H9 (cell line): ENCODE measurements at regions not wholly inside any gene's neighbourhood (a gene's known extent, or its start where the extent isn't known, plus 50 kb on each side); places are given as distances from the start of the nearest gene placed in this dataset.

Experiments
- DNase-seq: peaks from one replicate; pipeline ENCODE4 v3.0.0-alpha.2; 2017
- H2AFZ ChIP-seq: one replicate; pipeline ENCODE4 v1.6.1; 2013; ENCODE audit warnings: mild to moderate bottlenecking, low read length, control low read depth, moderate library complexity
- H2AK5ac ChIP-seq: 2 replicates; pipeline ENCODE4 v1.6.1; 2013; ENCODE audit warnings: low read length, control low read depth, mixed read lengths; ENCODE audit not compliant: insufficient read length
- H2BK120ac ChIP-seq: one replicate; pipeline ENCODE4 v1.6.1; 2013; ENCODE audit warnings: low read depth, mild to moderate bottlenecking, low read length, control low read depth, inconsistent platforms; ENCODE audit not compliant: poor library complexity, severe bottlenecking
- H2BK12ac ChIP-seq: 2 replicates; pipeline ENCODE4 v1.6.1; 2013; ENCODE audit warnings: low read length, control low read depth, mixed read lengths, low read depth; ENCODE audit not compliant: insufficient read length
- H2BK15ac ChIP-seq: 2 replicates; pipeline ENCODE4 v1.6.1; 2013; ENCODE audit warnings: low read depth, low read length, control low read depth
- H2BK20ac ChIP-seq: one replicate; pipeline ENCODE4 v1.6.1; 2013; ENCODE audit warnings: low read depth, mild to moderate bottlenecking, low read length, control low read depth, inconsistent platforms; ENCODE audit not compliant: poor library complexity, severe bottlenecking
- H2BK5ac ChIP-seq: 2 replicates; pipeline ENCODE4 v1.6.1; 2013; ENCODE audit warnings: low read length, control low read depth, mixed read lengths; ENCODE audit not compliant: insufficient read length
- H3K14ac ChIP-seq: 2 replicates; pipeline ENCODE4 v1.6.1; 2013; ENCODE audit warnings: low read length, control low read depth; ENCODE audit not compliant: insufficient read depth
- H3K18ac ChIP-seq: 2 replicates; pipeline ENCODE4 v1.6.1; 2013; ENCODE audit warnings: low read depth, mild to moderate bottlenecking, mixed read lengths, low read length, control low read depth; ENCODE audit not compliant: insufficient read length
- H3K23ac ChIP-seq: 2 replicates; pipeline ENCODE4 v1.6.1; 2013; ENCODE audit warnings: low read length, control low read depth, mixed read lengths, low read depth; ENCODE audit not compliant: insufficient read length
- H3K23me2 ChIP-seq: 2 replicates; pipeline ENCODE4 v1.6.1; 2013; ENCODE audit warnings: low read depth, mild to moderate bottlenecking, mixed read lengths, low read length, control low read depth; ENCODE audit not compliant: insufficient read length, poor library complexity, severe bottlenecking
- H3K27ac ChIP-seq: 2 replicates; pipeline ENCODE4 v1.5.1; 2013; ENCODE audit warnings: low read length, control low read depth, mixed read lengths, low read depth; ENCODE audit not compliant: insufficient read length
- H3K27me3 ChIP-seq: 2 replicates; pipeline ENCODE4 v1.6.1; 2013; ENCODE audit warnings: low read length, control low read depth, inconsistent platforms; ENCODE audit not compliant: insufficient read depth
- H3K4ac ChIP-seq: 2 replicates; pipeline ENCODE4 v1.6.1; 2013; ENCODE audit warnings: low read depth, mild to moderate bottlenecking, control low read depth, inconsistent platforms, low read length, moderate library complexity
- H3K4me1 ChIP-seq: 2 replicates; pipeline ENCODE4 v1.6.1; 2013; ENCODE audit warnings: low read length, control low read depth, inconsistent platforms; ENCODE audit not compliant: insufficient read depth
- H3K4me2 ChIP-seq: 2 replicates; pipeline ENCODE4 v1.6.1; 2013; ENCODE audit warnings: low read length, control low read depth, mixed read lengths; ENCODE audit not compliant: insufficient read length, insufficient read depth
- H3K56ac ChIP-seq: 2 replicates; pipeline ENCODE4 v1.6.1; 2013; ENCODE audit warnings: low read depth, mild to moderate bottlenecking, mixed read lengths, low read length, control low read depth; ENCODE audit not compliant: insufficient read length
- H3K79me1 ChIP-seq: 2 replicates; pipeline ENCODE4 v1.6.1; 2013; ENCODE audit warnings: low read depth, mild to moderate bottlenecking, moderate library complexity, low read length, control low read depth, inconsistent platforms; ENCODE audit not compliant: insufficient read depth, poor library complexity, severe bottlenecking
- H3K79me2 ChIP-seq: 2 replicates; pipeline ENCODE4 v1.6.1; 2013; ENCODE audit warnings: low read length, control low read depth, inconsistent platforms; ENCODE audit not compliant: insufficient read depth
- H3K9ac ChIP-seq: 2 replicates; pipeline ENCODE4 v1.6.1; 2013; ENCODE audit warnings: low read length, control low read depth, mixed read lengths; ENCODE audit not compliant: insufficient read length; ENCODE audit errors: extremely low read depth
- H3K9me3 ChIP-seq: one replicate; pipeline ENCODE4 v1.6.1; 2013; ENCODE audit warnings: low read depth, low read length, inconsistent platforms; ENCODE audit not compliant: control insufficient read depth
- H3T11ph ChIP-seq: one replicate; pipeline ENCODE4 v1.6.1; 2013; ENCODE audit warnings: mild to moderate bottlenecking, low read length, control low read depth, inconsistent platforms
- H4K20me1 ChIP-seq: one replicate; pipeline ENCODE4 v1.6.1; 2013; ENCODE audit not compliant: control insufficient read depth, insufficient read length, insufficient read depth
- H4K5ac ChIP-seq: 2 replicates; pipeline ENCODE4 v1.6.1; 2013; ENCODE audit warnings: low read depth, mild to moderate bottlenecking, mixed read lengths, low read length, control low read depth; ENCODE audit not compliant: insufficient read length
- H4K8ac ChIP-seq: replicated peaks from 2 replicates; pipeline ENCODE4 v1.6.1; 2013; ENCODE audit warnings: low read length, control low read depth, mixed read lengths, low read depth; ENCODE audit not compliant: insufficient read length
- H4K91ac ChIP-seq: 2 replicates; pipeline ENCODE4 v1.6.1; 2013; ENCODE audit warnings: low read depth, mild to moderate bottlenecking, moderate library complexity, mixed read lengths, low read length, control low read depth; ENCODE audit not compliant: insufficient read length
- H3K27ac Mint-ChIP-seq, 3 experiments: 2 replicates in 2 of 3; 3 replicates in 1 of 3; pipeline ENCODE4 v1.8.0; 2020 to 2021; ENCODE audit warnings: mixed read lengths in 3 of 3, mild to moderate bottlenecking in 1 of 3, moderate library complexity in 1 of 3
- H3K27me3 Mint-ChIP-seq: 2 replicates; pipeline ENCODE4 v1.8.0; 2021; ENCODE audit warnings: low read depth, mild to moderate bottlenecking, moderate library complexity, mixed read lengths
- H3K36me3 Mint-ChIP-seq, 3 experiments: 2 replicates in 2 of 3; 3 replicates in 1 of 3; pipeline ENCODE4 v1.8.0; 2020 to 2021; ENCODE audit warnings: low read depth in 3 of 3, mixed read lengths in 3 of 3; ENCODE audit not compliant: insufficient read depth in 1 of 3
- H3K4me1 Mint-ChIP-seq, 2 experiments: 2 replicates each; pipeline ENCODE4 v1.8.0; 2020; ENCODE audit warnings: mixed read lengths in 2 of 2
- H3K4me3 Mint-ChIP-seq, 2 experiments: 2 replicates in 1 of 2; 3 replicates in 1 of 2; pipeline ENCODE4 v1.8.0; 2020 to 2021; ENCODE audit warnings: mild to moderate bottlenecking in 2 of 2, mixed read lengths in 2 of 2, moderate library complexity in 1 of 2
- H3K9me3 Mint-ChIP-seq, 2 experiments: 2 replicates in 1 of 2; 3 replicates in 1 of 2; pipeline ENCODE4 v1.8.0; 2020; ENCODE audit warnings: mild to moderate bottlenecking in 2 of 2, mixed read lengths in 2 of 2, moderate library complexity in 1 of 2
- WGBS: extraction: QIAGEN DNeasy Blood & Tissue Kit; methylation state at CpG from one replicate; pipeline ENCODE4 v1.1.7; 2013; ENCODE audit warnings: missing lambda C conversion rate, low lambda C conversion rate, mixed read lengths; ENCODE audit not compliant: insufficient read length; ENCODE audit errors: extremely low coverage; 5-methylcytosine and 5-hydroxymethylcytosine counted together
- TF ChIP-seq, protein P1 (sequence below): fragments of 200-600 bp; sonication (generic); conservative IDR thresholded peaks from 3 replicates; pipeline ENCODE4 v1.8.0; 2021; ENCODE audit warnings: antibody characterized with exemption, mild to moderate bottlenecking

- Histone ChIP-seq H3K23me2 (no peaks in the 10 kb centered on the region), H4K8ac (no peak overlapping the region), H3K4me1 (peaks cover 3% of the 10 kb centered on the region; the same call in 1 of the 2 replicates), H4K5ac (no peak overlapping the region), H3K27me3 (no peaks in the 10 kb centered on the region), H4K20me1 (no peaks in the 10 kb centered on the region), H2BK20ac (no peak overlapping the region), H3K4me2 (no peak overlapping the region), H3K23ac (no peak overlapping the region), H3K4ac (no peak overlapping the region), H3T11ph (no peak overlapping the region), H2BK5ac (no peak overlapping the region), H4K91ac (no peak overlapping the region), H3K79me2 (no peaks in the 10 kb centered on the region), H3K56ac (no peak overlapping the region), H3K79me1 (no peaks in the 10 kb centered on the region), H2BK15ac (no peak overlapping the region), H3K9ac (no peak overlapping the region), H2AK5ac (no peak overlapping the region), H3K18ac (no peak overlapping the region), H2BK120ac (no peak overlapping the region), H3K9me3 (no peaks in the 10 kb centered on the region), H2AFZ (no peak overlapping the region), H2BK12ac (no peak overlapping the region), H3K27ac (no peak overlapping the region), H3K14ac (no peak overlapping the region)
- Mint-ChIP-seq H3K27me3 (no peaks in the 10 kb centered on the region), H3K27ac (no peak overlapping the region), H3K4me1 (peaks cover 21 to 23% of the 10 kb centered on the region in 2 experiments), H3K9me3 (no peaks in the 10 kb centered on the region), H3K36me3 (no peaks in the 10 kb centered on the region), H3K4me3 (no peak overlapping the region)
- TF ChIP-seq, protein P1, sequence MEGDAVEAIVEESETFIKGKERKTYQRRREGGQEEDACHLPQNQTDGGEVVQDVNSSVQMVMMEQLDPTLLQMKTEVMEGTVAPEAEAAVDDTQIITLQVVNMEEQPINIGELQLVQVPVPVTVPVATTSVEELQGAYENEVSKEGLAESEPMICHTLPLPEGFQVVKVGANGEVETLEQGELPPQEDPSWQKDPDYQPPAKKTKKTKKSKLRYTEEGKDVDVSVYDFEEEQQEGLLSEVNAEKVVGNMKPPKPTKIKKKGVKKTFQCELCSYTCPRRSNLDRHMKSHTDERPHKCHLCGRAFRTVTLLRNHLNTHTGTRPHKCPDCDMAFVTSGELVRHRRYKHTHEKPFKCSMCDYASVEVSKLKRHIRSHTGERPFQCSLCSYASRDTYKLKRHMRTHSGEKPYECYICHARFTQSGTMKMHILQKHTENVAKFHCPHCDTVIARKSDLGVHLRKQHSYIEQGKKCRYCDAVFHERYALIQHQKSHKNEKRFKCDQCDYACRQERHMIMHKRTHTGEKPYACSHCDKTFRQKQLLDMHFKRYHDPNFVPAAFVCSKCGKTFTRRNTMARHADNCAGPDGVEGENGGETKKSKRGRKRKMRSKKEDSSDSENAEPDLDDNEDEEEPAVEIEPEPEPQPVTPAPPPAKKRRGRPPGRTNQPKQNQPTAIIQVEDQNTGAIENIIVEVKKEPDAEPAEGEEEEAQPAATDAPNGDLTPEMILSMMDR, result no peak
- DNase-seq, result no peak
- WGBS, result no CpG with 5 or more reads among the region's 3 CpGs
Observed at GRCh38 chr2:176854878-176855277, 357.7 kb upstream of the HNRNPA3 start.
